HG03342 (cell line): ENCODE measurements at regions not wholly inside any gene's neighbourhood (a gene's known extent, or its start where the extent isn't known, plus 50 kb on each side); places are given as distances from the start of the nearest gene placed in this dataset.

ENCODE experiments used
- ATAC-seq: cut with Tn5 transposase; IDR thresholded peaks from one replicate; pipeline ENCODE4 v1.9.1; 2021; ENCODE audit warnings: mild to moderate bottlenecking, moderate library complexity; ENCODE audit not compliant: unreplicated experiment

GRCh38 chr6:133630651-133631050 is 258.3 kb upstream of the TCF21 start:
- ATAC-seq: no peak

GRCh38 chr6:133631421-133631820 is 257.5 kb upstream of the TCF21 start:
- no peak for ATAC-seq

GRCh38 chr6:133632206-133632605 is 256.7 kb upstream of the TCF21 start:
- ATAC-seq: no peak

DNA sequence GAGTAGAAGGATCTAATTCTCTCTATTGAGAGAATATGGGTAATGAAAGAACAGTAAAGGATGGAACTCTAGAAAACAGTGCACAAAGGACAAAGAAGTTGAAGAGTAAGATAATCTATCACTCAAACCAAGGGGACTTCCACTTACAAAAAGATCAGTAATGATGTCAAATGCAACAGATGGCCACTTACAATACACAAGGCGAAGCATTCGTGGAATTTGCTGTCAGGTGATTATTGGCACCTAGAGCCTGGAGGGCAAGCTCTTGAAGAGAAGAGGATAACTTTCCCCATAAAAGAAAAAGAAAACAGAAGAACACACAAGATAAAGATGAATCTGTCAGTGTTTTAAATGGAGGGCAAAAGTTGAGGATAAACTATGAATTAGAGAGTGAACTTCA is 256.0 kb upstream of the TCF21 start:
- no peak for ATAC-seq

DNA sequence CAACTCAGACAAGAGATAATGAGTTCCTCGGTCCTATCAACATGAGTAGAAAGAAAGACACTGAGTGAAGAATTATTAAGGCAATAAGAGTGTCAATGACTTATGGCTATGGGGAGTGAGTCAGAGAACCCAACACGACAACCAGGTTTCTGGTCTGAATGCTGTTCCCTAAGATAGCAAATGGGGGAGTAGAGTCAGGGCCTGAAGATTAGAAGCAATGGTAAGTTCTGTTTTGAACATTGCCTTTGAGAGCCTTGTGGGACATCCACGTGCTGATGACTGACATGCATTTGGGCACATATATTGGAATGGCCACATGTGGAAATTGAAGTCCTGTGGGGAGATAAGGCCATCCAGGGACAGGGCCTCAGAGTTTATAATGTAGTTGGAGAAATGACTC is 254.4 kb upstream of the TCF21 start:
- no peak for ATAC-seq

- no peak for ATAC-seq
Observed at GRCh38 chr6:133635447-133635846, 253.5 kb upstream of the TCF21 start.

GRCh38 chr6:133637436-133637835 is 251.5 kb upstream of the TCF21 start:
- no peak for ATAC-seq

- ATAC-seq: no peak
Observed at GRCh38 chr6:133637874-133638273, 251.0 kb upstream of the TCF21 start.

GRCh38 chr6:133641104-133641503 is 247.8 kb upstream of the TCF21 start:
- ATAC-seq: no peak

DNA sequence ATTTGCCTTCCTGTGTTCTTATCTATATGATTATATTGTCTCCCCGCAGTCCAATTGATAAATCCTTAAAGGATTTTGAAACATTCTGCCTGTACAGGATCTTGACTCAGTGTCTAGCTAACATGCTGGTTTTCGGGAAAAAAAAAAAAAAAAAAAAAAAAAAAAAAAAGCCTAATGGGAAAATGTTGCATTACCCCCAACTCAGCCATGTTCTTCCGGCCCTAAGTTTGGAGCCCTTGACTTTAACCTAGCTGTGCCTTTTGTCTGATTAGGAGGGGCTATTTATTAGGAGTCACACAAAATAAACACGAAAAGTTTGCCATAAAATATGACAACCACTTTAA is 244.4 kb upstream of the TCF21 start:
- ATAC-seq: no peak

DNA sequence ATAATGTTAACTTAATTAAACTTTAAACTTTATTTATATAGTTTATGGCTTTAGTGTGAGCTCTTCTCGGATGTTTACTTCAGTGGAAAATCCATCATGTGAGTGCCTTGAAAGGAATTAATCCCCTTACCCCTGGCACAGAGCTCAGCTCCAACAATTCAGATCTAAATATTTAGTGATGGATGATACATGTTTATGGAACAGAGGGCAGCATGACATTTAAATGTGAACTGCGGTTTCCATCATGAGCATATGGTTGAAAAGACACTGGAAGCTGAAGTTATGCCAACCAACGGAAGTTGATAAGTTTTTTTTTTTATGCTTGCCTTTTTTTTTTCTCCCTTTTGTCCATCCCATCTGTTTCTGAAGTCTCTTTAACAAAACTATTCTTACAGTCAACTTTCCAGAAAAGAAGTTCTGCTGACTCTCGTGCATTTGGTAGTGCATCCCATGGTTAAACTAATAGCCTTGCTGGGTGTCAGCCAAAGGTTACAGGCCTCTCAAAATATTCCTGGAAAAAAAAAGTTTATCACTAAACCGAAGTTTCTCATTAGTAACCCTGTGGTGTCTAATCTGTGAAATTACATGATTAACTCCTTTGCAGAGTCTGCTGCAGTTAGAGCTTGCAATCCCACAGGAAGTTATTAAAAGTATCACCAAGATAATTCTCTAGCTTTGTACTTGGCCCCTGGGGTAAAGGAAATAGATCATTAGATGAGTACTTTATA is 243.9 kb upstream of the TCF21 start:
- ATAC-seq: no peak

- no peak for ATAC-seq
Observed at GRCh38 chr6:133645966-133646740, 242.8 kb upstream of the TCF21 start.

- no peak for ATAC-seq
Observed at GRCh38 chr6:133648581-133648980, 240.3 kb upstream of the TCF21 start.

DNA sequence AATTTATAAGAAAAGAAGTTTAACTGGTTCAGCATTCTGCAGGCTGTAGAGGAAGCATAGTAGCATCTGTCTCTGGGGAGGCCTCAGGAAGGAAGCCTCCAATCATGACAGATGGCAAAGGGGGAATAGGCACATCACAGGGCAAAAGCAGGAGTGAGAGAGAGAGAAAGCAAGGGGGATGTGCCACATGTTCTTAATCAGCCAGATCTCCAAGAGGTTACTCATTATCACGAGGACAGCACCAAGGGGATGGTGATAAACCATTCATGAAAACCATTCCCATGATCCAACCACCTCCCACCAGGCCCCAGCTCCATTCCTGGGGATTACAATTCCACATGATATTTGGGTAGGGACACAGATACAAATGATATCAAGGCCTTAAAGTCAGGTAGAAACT is 217.5 kb upstream of the TCF21 start:
- ATAC-seq: no peak

- ATAC-seq: no peak
Observed at GRCh38 chr6:133673056-133673455, 215.9 kb upstream of the TCF21 start.

- no peak for ATAC-seq
Observed at GRCh38 chr6:133674661-133675060, 214.3 kb upstream of the TCF21 start.

DNA sequence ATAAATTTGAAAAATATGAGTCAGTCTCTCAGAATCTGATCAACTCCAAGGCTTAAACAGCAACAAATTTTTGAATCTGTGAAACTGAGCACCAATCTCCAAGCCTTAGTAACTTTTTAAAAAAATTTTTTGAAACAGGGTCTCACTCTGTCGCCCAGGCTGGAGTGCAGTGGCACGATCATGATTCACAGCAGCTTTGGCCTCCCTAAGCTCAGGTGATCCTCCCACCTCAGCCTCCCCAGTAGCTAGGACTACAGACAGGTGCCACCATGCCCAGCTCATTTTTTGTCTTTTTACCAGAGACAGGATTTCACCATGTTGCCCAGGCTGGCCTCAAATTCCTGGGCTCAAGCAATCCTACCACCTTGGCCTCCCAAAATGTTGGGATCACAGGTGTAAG is 207.9 kb upstream of the TCF21 start:
- ATAC-seq: no peak

DNA sequence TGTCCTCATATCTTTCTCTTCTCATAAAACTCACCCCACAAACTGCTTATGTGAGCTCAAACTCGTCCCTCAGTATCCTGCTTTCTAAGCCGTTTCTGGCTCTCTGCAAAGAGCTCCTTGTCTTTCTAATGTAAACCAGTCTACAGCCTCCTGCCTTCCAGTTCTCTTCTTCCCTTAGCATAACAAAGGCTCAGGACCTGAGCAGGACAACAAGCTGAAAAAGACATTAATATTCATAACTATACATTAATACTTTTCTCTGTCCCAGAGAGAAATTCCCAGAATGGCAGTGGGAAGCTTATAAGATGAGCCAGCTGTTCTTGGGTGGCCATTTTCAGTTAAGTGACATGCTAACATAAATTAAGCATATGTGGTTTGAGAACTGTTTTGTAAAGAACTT is 207.0 kb upstream of the TCF21 start:
- no peak for ATAC-seq

DNA sequence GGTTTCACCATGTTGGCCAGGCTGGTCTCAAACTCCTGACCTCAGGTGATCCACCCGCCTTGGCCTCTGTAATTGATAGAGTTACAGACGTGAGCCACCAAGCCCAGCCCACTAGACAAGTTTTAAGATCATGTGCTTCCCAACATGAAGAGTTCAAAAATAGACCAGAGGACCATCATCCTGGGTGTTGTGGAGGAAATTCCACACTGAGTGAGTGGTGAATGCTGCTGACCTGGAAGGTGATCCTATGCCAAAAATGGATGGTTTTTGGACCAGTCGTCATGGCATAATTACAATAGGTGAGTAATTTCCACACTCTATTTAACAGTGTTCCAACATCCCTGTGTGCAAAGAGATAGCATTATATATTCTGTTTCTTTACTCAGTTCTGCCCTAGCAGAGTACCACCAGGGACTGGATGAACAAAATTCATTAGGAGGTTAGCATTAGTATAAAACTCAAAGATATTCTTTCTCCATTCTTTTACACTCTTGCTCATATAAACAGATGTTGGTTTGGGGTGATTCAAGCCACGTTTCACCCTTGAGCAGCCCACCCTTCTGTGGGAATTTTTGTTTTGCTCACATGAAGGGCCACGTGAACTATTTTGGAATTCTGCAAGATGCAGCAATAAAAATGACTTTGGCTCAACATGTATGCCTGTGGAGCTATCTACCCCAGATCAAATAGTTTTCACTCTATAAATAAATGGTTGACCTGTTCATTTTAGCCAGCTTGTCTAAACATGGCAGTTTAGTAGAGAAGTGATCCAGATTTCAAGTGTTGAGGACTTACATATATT is 206.2 kb upstream of the TCF21 start:
- ATAC-seq: no peak

DNA sequence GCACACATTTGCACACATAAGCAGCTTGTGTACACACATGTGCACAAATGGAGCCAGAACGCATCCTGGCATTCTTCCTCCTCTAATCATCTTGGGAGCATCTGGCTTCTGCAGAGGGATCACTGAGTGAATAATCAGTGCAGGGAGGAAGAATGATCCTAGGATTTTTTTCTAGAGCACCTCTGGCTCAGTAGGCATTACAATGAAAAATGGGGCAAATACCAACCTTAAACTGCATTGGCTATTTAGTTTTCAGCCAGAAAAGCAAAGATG is 205.7 kb upstream of the TCF21 start:
- ATAC-seq: no peak

DNA sequence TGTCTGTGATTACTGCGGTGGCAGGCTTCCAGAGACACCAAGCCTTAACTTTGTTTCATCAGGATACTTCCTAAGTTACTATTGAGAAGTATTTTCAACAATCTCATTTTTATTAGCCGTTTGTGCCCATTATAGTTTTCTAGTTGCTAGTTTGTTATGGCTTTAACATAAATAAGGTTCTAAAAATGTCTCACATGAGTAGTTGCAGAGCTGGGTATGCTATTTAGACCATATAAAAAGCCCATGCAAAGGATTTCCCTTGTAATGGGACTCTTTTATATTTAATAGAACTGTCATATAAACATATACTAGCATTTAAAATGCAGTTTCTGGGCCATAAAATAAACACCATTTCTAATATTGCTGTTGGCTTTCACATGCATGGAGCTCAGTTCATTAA is 205.3 kb upstream of the TCF21 start:
- ATAC-seq: no peak
